ENCODE measurements at regions not wholly inside any gene's neighbourhood (a gene's known extent, or its start where the extent isn't known, plus 50 kb on each side); places are given as distances from the start of the nearest gene placed in this dataset.
"Not testable (repeated sequence)": the region's sequence is repeated elsewhere in the genome, so short reads cannot be mapped to it uniquely, and the experiment has no call there.

DNA sequence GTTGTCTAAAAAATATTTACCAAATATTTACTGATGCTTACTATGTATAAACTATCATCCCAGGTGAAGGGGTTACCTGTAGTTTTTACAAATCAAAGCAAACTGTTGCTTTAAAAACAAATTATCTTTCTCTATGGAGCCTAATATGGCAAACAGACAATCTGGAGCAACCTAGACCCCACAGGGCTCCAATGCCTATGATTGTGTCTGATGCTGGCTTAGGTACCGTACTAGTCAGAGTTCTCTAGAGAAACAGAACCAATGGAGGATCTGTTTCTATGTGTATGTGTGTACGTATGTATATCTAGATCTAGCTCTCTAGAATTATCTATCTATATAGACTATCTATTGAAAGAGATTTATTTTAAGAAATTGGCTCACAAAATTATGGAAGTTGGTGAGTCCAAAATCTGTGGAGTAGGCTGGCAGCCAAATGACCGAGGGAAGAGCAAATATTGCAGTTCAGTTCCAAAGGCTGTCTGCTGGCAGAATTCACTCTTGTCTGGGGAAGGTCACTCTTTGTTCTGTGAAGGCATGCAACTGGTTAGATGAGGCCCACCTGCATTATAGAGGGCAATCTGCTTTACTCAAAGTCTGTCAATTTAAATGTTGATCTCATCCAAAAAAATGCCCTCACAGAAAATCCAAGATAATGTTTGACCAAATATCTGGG is 127.1 kb upstream of the ENPEP start:
- DNase-seq, result no peak
- Mint-ChIP-seq H3K36me3 (no peaks in the 10 kb centered on the region), H3K27ac (no peak overlapping the region), H3K27me3 (ENCODE audit: low read depth in 3 of 3) (peaks cover 0 to 4% (median 0%) of the 10 kb centered on the region in 3 donors), H3K4me3 (no peak overlapping the region), H3K4me1 (no peaks in the 10 kb centered on the region), H3K9me3 (peaks cover 0 to 2% (median 0%) of the 10 kb centered on the region in 6 donors)

DNA sequence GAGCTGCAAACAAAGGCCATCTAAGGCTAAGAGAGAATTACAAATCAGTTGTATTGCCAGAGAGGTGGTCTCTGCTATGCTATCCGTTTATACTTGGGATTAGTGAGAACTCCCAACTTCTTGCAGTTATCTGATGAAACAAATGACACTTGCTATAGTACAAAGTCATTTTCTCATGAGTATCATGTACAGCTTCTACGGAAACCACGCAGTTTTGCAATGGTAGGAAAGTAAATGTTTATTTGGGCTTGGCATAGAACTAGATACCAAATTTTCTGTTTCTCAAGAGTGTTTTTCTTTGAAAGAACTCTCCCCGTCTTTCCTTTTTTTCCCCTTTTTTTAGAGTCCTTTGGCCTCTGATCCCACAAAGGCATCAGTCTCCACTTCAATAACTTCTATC is 128.2 kb upstream of the ENPEP start:
- Mint-ChIP-seq H3K4me3 (no peak overlapping the region), H3K4me1 (no peaks in the 10 kb centered on the region), H3K9me3 (no peaks in the 10 kb centered on the region), H3K27ac (no peak overlapping the region), H3K36me3 (no peaks in the 10 kb centered on the region), H3K27me3 (ENCODE audit: low read depth in 3 of 3) (peaks cover 0 to 7% (median 4%) of the 10 kb centered on the region in 3 donors)
- DNase-seq, result no peak

DNA sequence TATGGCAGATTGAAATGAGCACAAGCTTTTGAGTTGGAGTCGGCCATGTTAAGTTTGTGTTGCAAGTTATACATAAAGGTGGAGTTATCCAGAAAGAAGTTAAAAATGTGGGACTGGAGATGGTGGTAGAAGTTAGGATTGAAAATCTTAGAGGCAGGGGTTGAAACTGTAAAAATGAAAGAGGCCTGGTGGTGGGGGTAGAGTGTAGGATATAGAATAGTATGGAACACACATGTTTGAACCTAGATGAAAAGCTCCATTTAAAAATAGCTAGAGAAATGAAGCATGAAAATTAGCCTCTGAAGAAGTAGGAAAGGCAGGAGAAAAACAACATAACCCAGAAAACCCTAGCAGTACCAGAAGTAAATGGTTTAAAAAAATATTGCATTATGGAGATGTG is 131.8 kb upstream of the ENPEP start:
- no peak for DNase-seq
- Mint-ChIP-seq H3K36me3 (no peaks in the 10 kb centered on the region), H3K4me1 (no peaks in the 10 kb centered on the region), H3K4me3 (no peak overlapping the region), H3K27ac (no peak overlapping the region), H3K27me3 (ENCODE audit: low read depth in 3 of 3) (peaks cover 4 to 8% (median 7%) of the 10 kb centered on the region in 3 donors), H3K9me3 (peaks cover 0 to 3% (median 0%) of the 10 kb centered on the region in 6 donors)

DNA sequence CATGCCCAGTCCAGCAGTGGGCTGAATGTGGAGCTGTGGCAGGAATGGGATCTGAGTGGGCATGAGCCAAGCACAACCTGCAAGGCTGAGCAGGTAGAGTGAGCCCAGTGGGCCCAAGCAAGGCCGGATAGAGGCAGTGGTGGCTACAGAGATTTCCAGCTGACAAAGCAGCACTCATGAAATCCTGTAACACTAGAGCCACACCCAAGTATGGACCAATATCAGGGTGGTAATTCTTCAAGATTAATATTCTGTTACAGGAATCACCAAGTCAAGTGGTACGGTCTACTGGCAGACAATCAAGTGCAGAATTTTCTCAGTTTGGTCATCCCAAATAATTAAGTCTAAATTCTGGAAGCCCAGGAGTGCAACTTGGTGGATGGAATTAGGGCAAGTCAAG is 132.4 kb upstream of the ENPEP start:
- no peak for DNase-seq
- Mint-ChIP-seq H3K4me3 (no peak overlapping the region), H3K9me3 (peaks cover 0 to 3% (median 0%) of the 10 kb centered on the region in 6 donors), H3K4me1 (no peaks in the 10 kb centered on the region), H3K36me3 (no peaks in the 10 kb centered on the region), H3K27ac (no peak overlapping the region), H3K27me3 (ENCODE audit: low read depth in 3 of 3) (peaks cover 4 to 8% (median 7%) of the 10 kb centered on the region in 3 donors)

DNA sequence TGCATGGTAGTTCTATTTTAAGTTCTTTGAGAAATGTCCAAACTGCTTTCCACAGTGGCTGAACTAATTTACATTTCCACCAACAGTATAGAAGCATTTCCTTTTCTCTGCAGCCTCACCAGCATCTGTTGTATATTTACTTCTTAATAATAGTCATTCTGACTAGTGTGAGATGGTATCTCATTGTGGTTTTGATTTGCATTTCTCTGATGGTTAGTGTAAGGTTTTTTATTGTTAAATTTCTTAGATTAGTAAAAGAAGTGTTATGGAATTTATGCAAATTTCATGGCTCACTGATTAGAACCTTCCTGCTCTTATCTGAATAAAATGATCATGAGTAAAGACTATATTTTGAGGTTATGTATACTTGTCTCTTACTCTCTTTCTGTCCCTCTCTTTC is 134.8 kb upstream of the ENPEP start:
- H3K4me1 Mint-ChIP-seq, DNase-seq, H3K27ac Mint-ChIP-seq, H3K9me3 Mint-ChIP-seq, H3K4me3 Mint-ChIP-seq, H3K36me3 Mint-ChIP-seq: not testable (repeated sequence)
- peaks cover 4 to 12% (median 10%) of the 10 kb centered on the region in 3 donors for H3K27me3 Mint-ChIP-seq (ENCODE audit: low read depth in 3 of 3)

DNA sequence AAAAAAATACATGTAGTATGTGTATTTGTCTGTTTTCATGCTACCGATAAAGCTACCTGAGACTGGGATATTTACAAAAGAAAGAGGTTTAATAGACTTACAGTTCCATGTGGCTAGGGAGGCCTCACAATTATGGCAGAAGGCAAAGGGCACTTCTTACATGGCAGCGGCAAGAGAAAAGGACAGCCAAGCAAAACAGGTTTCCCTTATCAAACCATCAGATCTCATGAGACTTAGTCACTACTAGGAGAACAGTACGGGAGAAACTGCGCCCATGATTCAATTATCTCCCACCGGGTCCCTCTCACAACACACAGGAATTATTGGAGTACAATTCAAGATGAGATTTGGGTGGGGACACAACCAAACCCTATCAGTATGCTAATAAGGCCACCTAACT is 137.0 kb upstream of the ELOVL6 start:
- H3K9me3 Mint-ChIP-seq, result no peaks in the 10 kb centered on the region
- no peak overlapping the region for H3K4me3 Mint-ChIP-seq
- H3K27ac Mint-ChIP-seq, result no peak overlapping the region
- peaks cover 0 to 3% (median 0%) of the 10 kb centered on the region in 3 donors for H3K36me3 Mint-ChIP-seq
- H3K4me1 Mint-ChIP-seq, result no peaks in the 10 kb centered on the region
- no peak for DNase-seq
- peaks cover 6 to 12% (median 9%) of the 10 kb centered on the region in 3 donors for H3K27me3 Mint-ChIP-seq (ENCODE audit: low read depth in 3 of 3)

DNA sequence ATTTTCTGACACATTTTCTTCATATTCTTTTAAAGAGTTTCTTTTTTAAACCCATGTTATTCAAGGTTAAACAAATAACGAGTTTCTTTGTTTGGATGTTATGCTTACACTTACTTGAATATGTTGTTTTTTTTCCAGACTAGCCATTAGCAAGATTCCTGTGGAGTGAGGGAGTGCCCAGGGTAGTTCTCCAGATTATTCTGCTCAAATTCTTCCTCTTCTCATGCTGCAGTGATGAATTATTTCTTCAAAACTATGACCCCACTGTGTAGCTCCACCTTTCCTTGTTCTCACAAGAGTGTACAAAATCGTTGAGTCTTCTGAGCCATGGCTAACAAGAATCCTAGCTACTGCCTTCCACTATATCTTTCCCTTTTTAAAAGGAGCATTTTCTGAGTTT is 134.1 kb upstream of the ELOVL6 start:
- H3K9me3 Mint-ChIP-seq, result no peaks in the 10 kb centered on the region
- H3K4me3 Mint-ChIP-seq, result no peak overlapping the region
- H3K27me3 Mint-ChIP-seq (ENCODE audit: low read depth in 3 of 3), result peaks cover 6 to 23% (median 9%) of the 10 kb centered on the region in 3 donors
- H3K4me1 Mint-ChIP-seq, result no peaks in the 10 kb centered on the region
- no peak for DNase-seq
- H3K27ac Mint-ChIP-seq, result no peak overlapping the region
- H3K36me3 Mint-ChIP-seq, result peaks cover 0 to 3% (median 0%) of the 10 kb centered on the region in 3 donors

DNA sequence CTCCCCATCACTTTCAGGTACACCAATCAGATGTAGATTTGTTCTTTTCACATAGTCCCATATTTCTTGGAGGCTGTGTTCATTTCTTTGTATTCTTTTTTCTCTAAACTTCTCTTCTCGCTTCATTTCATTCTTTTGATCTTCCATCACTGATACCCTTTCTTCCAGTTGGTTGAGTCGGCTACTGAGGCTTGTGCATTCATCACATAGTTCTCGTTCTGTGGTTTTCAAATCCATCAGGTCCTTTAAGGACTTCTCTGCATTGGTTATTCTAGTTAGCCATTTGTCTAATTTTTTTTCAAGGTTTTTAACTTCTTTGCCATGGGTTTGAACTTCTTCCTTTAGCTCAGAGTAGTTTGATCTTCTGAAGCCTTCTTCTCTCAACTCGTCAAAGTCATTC is 128.0 kb upstream of the ELOVL6 start:
- H3K9me3 Mint-ChIP-seq, DNase-seq, H3K36me3 Mint-ChIP-seq, H3K27ac Mint-ChIP-seq, H3K4me1 Mint-ChIP-seq, H3K4me3 Mint-ChIP-seq: not testable (repeated sequence)
- H3K27me3 Mint-ChIP-seq (ENCODE audit: low read depth in 3 of 3), result peaks cover 2 to 18% (median 6%) of the 10 kb centered on the region in 3 donors

DNA sequence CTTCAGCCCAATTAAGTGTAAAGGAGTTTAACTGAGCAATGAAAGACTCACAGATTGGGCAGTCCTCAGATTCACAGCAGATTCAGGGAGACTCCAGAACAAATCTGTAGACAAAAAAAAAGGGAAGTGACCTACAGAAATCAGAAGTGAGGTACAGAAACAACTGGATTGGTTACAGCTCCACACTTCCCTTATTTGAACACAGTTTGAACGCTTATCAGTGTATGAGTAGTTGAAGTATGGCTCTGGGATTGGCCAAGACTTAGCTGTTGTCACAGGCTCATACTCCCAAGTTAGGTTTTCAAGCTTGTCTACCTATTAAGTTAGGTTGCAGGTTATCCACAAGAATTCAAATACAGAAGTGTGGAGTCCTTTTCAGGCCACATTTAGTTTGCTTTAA is 112.4 kb upstream of the ELOVL6 start:
- Mint-ChIP-seq H3K27ac (no peak overlapping the region), H3K4me3 (no peak overlapping the region), H3K36me3 (no peaks in the 10 kb centered on the region), H3K27me3 (ENCODE audit: low read depth in 3 of 3) (peaks cover 0 to 11% (median 6%) of the 10 kb centered on the region in 3 donors), H3K4me1 (no peaks in the 10 kb centered on the region), H3K9me3 (no peaks in the 10 kb centered on the region)
- DNase-seq, result no peak

DNA sequence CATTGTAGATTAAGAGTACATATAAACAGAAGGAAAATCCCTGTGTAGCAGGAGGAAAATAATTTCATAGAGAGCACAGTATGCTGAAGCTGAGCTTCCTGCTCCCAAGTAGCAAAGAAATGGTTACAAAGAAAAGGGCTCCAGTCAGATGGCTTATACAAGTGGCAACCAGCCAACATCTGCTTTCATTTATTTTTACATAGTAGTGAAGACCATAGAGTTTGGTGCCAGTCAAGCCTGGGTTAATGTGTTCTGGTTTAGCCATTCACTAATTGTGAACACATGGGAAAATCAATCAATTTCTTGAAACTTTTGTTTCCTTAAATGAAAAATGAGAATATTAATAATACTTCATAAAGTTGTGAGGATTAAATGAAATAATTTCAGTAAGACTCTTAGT is 111.3 kb upstream of the ELOVL6 start:
- no peak overlapping the region for H3K27ac Mint-ChIP-seq
- no peaks in the 10 kb centered on the region for H3K9me3 Mint-ChIP-seq
- H3K4me1 Mint-ChIP-seq, result no peaks in the 10 kb centered on the region
- no peak overlapping the region for H3K4me3 Mint-ChIP-seq
- H3K27me3 Mint-ChIP-seq (ENCODE audit: low read depth in 3 of 3), result peaks cover 0 to 9% (median 6%) of the 10 kb centered on the region in 3 donors
- H3K36me3 Mint-ChIP-seq, result no peaks in the 10 kb centered on the region
- DNase-seq, result no peak

DNA sequence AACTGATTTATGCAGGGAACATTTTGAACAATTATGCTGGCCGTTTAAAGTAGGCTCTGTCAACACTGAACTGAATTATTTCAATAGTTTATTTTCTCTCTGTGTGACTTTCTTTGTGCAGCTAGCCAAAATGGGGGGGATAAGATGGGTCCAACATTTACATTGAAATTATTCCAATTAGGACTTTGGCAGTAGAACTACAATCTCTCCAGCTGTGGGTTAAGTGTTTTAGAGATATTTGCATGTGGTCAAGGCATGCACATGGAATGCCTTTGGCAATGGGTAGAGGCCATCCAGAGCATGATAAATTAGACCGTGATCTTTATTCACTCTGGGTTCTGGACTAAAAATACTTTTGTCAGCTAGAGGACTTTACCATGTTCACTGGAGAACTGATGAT is 107.9 kb upstream of the ELOVL6 start:
- H3K4me1 Mint-ChIP-seq, result no peaks in the 10 kb centered on the region
- DNase-seq, result no peak
- peaks cover 2 to 7% (median 6%) of the 10 kb centered on the region in 3 donors for H3K27me3 Mint-ChIP-seq (ENCODE audit: low read depth in 3 of 3)
- no peaks in the 10 kb centered on the region for H3K9me3 Mint-ChIP-seq
- H3K27ac Mint-ChIP-seq, result no peak overlapping the region
- H3K4me3 Mint-ChIP-seq, result no peak overlapping the region
- H3K36me3 Mint-ChIP-seq, result no peaks in the 10 kb centered on the region

DNA sequence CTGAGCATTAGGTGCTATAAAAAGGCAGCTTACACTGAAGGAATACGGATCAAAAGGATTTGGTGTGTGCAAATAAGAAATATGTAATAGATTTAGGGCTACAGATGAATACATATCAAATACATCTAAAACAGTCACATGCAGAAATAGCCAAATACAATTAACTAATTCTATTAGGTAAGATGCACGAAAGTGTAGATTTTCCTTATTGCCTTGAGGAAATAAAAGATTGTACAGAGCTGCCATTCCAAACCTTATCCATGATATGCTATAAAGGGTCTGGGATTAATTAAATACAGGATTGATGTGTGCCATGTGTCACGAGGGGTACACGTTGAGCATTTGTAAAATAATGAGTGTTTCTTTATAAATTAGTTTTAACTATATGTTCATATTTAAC is 107.0 kb upstream of the ELOVL6 start:
- DNase-seq, result no peak
- no peaks in the 10 kb centered on the region for H3K9me3 Mint-ChIP-seq
- H3K27ac Mint-ChIP-seq, result no peak overlapping the region
- H3K27me3 Mint-ChIP-seq (ENCODE audit: low read depth in 3 of 3), result peaks cover 2 to 7% (median 6%) of the 10 kb centered on the region in 3 donors
- H3K4me3 Mint-ChIP-seq, result no peak overlapping the region
- no peaks in the 10 kb centered on the region for H3K4me1 Mint-ChIP-seq
- H3K36me3 Mint-ChIP-seq, result no peaks in the 10 kb centered on the region

DNA sequence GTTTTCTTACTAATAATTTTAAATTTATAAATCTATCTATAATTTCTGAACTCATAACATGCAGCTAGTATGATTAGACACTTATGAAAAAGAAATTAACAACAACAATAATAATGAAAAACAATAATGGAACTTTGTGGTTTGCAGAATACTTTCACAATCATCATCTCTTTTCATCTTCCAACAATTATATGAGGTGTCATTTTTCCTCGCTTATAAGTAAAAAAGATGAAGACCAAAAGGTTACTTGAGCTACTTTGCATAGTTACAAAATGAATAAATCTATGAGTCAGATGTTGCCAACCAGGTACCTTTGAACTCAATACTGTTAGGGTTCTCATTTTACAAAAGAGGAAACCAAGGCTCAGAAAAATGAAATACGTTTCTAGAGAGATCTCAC is 98.5 kb upstream of the ELOVL6 start:
- H3K4me3 Mint-ChIP-seq, result no peak overlapping the region
- H3K4me1 Mint-ChIP-seq, result no peaks in the 10 kb centered on the region
- H3K27me3 Mint-ChIP-seq (ENCODE audit: low read depth in 3 of 3), result peaks cover 2 to 13% (median 4%) of the 10 kb centered on the region in 3 donors
- H3K27ac Mint-ChIP-seq, result no peak overlapping the region
- H3K36me3 Mint-ChIP-seq, result no peaks in the 10 kb centered on the region
- no peak for DNase-seq
- H3K9me3 Mint-ChIP-seq, result no peaks in the 10 kb centered on the region

DNA sequence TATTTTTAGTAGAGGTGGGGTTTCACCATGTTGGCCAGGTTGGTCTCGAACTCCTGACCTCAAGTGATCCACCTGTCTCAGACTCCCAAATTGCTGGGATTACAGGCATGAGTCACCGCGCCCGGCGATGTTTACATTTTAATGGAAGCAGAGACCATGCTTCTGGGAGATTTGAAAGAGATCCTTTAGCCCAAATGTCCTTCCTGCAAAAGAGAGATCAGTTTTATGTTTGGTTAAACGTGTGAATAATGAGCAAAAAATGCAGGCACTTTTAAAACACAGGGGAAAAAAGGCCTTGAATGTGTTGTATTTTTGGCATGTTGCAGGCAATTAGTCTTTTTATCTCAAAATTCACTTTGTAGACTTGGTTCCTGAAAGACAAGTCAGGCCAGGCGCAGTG is 95.8 kb upstream of the ELOVL6 start:
- no peak overlapping the region for H3K27ac Mint-ChIP-seq
- no peaks in the 10 kb centered on the region for H3K36me3 Mint-ChIP-seq
- no peaks in the 10 kb centered on the region for H3K4me1 Mint-ChIP-seq

More for the DNA sequence above, 95.8 kb upstream of the ELOVL6 start:
- DNase-seq, result no peak
- Mint-ChIP-seq H3K9me3 (no peaks in the 10 kb centered on the region), H3K4me3 (no peak overlapping the region), H3K27me3 (ENCODE audit: low read depth in 3 of 3) (peaks cover 5 to 16% (median 7%) of the 10 kb centered on the region in 3 donors)

All from immature natural killer cell (primary cell).